ENCODE measurements at regions not wholly inside any gene's neighbourhood (a gene's known extent, or its start where the extent isn't known, plus 50 kb on each side); places are given as distances from the start of the nearest gene placed in this dataset.

- H3K9me3 Mint-ChIP-seq (ENCODE audit: low read depth), result no peaks in the 10 kb centered on the region
- DNase-seq (ENCODE audit: low spot score), result no peak
- no peak overlapping the region for H3K27ac Mint-ChIP-seq (ENCODE audit: unreplicated experiment)
- H3K4me3 Mint-ChIP-seq (ENCODE audit: unreplicated experiment), result no peak overlapping the region
- no peaks in the 10 kb centered on the region for H3K4me1 Mint-ChIP-seq (ENCODE audit: low read depth)
- TF ChIP-seq CTCF (IDR thresholded peaks at IDR 0.05), result no peak
- no peaks in the 10 kb centered on the region for H3K36me3 Mint-ChIP-seq (ENCODE audit: low read depth)
- no peaks in the 10 kb centered on the region for H3K27me3 Mint-ChIP-seq (ENCODE audit: low read depth)
These were observed 63.0 kb downstream of the C5orf15 start for GRCh38 chr5:133905424-133905823.

- Mint-ChIP-seq H3K9me3 (ENCODE audit: low read depth) (no peaks in the 10 kb centered on the region), H3K27me3 (ENCODE audit: low read depth) (no peaks in the 10 kb centered on the region), H3K4me3 (ENCODE audit: unreplicated experiment) (no peak overlapping the region), H3K36me3 (ENCODE audit: low read depth) (no peaks in the 10 kb centered on the region), H3K4me1 (ENCODE audit: low read depth) (no peaks in the 10 kb centered on the region), H3K27ac (ENCODE audit: unreplicated experiment) (no peak overlapping the region)
- TF ChIP-seq CTCF (IDR thresholded peaks at IDR 0.05), result no peak
- no peak for DNase-seq (ENCODE audit: low spot score)
These were observed 63.8 kb downstream of the C5orf15 start for GRCh38 chr5:133904641-133905040.

- H3K9me3 Mint-ChIP-seq (ENCODE audit: low read depth), result no peaks in the 10 kb centered on the region
- H3K4me3 Mint-ChIP-seq (ENCODE audit: unreplicated experiment), result no peak overlapping the region
- no peak overlapping the region for H3K27ac Mint-ChIP-seq (ENCODE audit: unreplicated experiment)
- peaks cover 3% of the 10 kb centered on the region for H3K27me3 Mint-ChIP-seq (ENCODE audit: low read depth)
- H3K4me1 Mint-ChIP-seq (ENCODE audit: low read depth), result no peaks in the 10 kb centered on the region
- no peak for TF ChIP-seq CTCF (IDR thresholded peaks at IDR 0.05)
- H3K36me3 Mint-ChIP-seq (ENCODE audit: low read depth), result no peaks in the 10 kb centered on the region
- DNase-seq (ENCODE audit: low spot score), result no peak
These were observed 65.8 kb downstream of the C5orf15 start for GRCh38 chr5:133902511-133903118.

GRCh38 chr5:133900534-133901270 lies 67.7 kb downstream of the C5orf15 start:
- Mint-ChIP-seq H3K36me3 (ENCODE audit: low read depth) (no peaks in the 10 kb centered on the region), H3K4me3 (ENCODE audit: unreplicated experiment) (no peak overlapping the region), H3K4me1 (ENCODE audit: low read depth) (no peaks in the 10 kb centered on the region), H3K27ac (ENCODE audit: unreplicated experiment) (no peak overlapping the region), H3K27me3 (ENCODE audit: low read depth) (peaks cover 3% of the 10 kb centered on the region), H3K9me3 (ENCODE audit: low read depth) (no peaks in the 10 kb centered on the region)
- DNase-seq (ENCODE audit: low spot score), result no peak
- no peak for TF ChIP-seq CTCF (IDR thresholded peaks at IDR 0.05)

- Mint-ChIP-seq H3K4me3 (ENCODE audit: unreplicated experiment) (no peak overlapping the region), H3K4me1 (ENCODE audit: low read depth) (no peaks in the 10 kb centered on the region), H3K9me3 (ENCODE audit: low read depth) (no peaks in the 10 kb centered on the region), H3K36me3 (ENCODE audit: low read depth) (no peaks in the 10 kb centered on the region), H3K27me3 (ENCODE audit: low read depth) (peaks cover 3% of the 10 kb centered on the region), H3K27ac (ENCODE audit: unreplicated experiment) (no peak overlapping the region)
- no peak for TF ChIP-seq CTCF (IDR thresholded peaks at IDR 0.05)
- DNase-seq (ENCODE audit: low spot score), result no peak
These were observed 68.9 kb downstream of the C5orf15 start for GRCh38 chr5:133899506-133899905.

Measured in chondrocyte (in vitro differentiated cells).